Right renal cortex interstitium (tissue), 3 donors: ENCODE measurements at regions not wholly inside any gene's neighbourhood (a gene's known extent, or its start where the extent isn't known, plus 50 kb on each side); places are given as distances from the start of the nearest gene placed in this dataset.

ENCODE experiments used
- DNase-seq, 3 donors: peaks; one replicate each; pipeline ENCODE4 v3.0.0-alpha.2; 2013; ENCODE audit warnings: low read depth in 3 of 3, low spot score in 2 of 3

GRCh38 chr10:4775808-4776207 lies 50.2 kb upstream of the AKR1E2 start:
- no peak for DNase-seq

DNA sequence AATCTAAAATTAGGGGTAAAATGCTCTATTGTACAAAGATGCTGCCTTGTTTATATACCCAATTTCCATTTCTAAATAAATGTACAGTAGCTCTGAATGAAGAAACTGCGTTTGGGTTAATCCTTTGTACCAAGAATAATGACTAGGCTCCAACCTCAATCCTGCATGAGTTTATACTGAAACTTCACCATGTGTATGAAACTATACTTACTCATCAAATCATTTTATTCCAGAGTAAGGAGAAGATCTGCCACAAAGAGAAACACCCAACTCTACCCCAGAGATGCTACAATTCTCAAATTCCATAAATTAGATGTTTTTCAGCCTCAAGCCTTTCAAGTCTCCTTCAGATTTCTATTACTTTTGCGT lies 53.8 kb upstream of the AKR1E2 start:
- DNase-seq, result no peak

- no peak for DNase-seq
Observed at GRCh38 chr10:4771554-4772201, 54.3 kb upstream of the AKR1E2 start.

DNA sequence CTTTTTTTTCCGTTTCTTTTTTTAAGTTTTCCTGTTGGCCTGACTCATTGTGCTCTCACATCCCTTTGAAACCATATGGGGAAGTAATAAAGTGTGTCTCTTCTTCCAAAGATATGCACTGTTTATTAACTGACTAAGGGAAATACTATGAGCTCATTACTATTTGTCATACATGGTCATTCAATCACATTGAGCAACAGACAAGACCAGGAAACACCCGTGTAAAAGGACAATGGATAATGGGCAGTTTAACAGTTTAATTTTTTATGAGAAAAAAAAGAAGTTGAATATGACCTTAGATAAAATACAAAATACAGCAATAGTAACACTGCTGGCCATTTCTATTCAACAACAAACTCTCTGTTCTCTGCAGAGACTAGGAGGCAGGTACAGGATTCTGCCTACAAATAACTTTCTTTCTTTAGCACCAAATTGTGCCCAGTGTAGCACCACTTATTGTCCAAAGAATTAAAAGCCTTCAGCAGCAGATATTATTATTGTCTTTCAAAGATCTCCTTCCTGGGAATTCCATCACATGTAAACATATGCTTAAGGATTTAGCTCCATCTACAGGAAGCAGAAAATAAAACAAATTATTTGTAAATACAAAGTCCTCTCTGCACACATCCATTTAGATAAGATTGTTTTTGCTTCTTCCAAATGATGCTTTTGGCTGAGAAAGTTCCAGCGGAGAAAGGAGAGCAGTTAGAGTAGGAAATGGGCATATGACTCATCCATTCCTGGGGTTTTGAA lies 55.0 kb upstream of the AKR1E2 start:
- DNase-seq, result no peak

- no peak for DNase-seq
Observed at GRCh38 chr10:4768416-4768815, 57.6 kb upstream of the AKR1E2 start.

- DNase-seq, result no peak
Observed at GRCh38 chr10:4767033-4767814, 58.8 kb upstream of the AKR1E2 start.

DNA sequence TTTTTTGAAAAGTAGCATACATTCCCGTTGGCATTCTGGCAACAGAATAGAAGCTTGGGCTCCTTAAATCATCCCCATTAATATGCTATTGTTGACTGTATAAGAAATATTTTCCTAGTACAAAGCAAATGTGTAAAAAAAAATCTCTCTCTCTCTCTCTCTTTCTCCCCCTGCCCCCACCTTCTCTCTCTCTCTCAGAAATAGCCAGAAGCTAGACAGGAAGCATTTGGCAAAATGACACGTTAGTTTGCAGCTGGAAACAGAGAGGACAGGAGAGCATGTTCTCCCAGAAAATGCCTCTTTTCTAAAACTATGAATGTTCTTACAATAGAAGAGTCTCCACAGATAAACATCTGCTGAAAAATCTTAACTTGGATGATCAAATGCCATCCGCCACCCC lies 59.6 kb upstream of the AKR1E2 start:
- no peak for DNase-seq

GRCh38 chr10:4765428-4765827 lies 60.6 kb upstream of the AKR1E2 start:
- no peak for DNase-seq

DNA sequence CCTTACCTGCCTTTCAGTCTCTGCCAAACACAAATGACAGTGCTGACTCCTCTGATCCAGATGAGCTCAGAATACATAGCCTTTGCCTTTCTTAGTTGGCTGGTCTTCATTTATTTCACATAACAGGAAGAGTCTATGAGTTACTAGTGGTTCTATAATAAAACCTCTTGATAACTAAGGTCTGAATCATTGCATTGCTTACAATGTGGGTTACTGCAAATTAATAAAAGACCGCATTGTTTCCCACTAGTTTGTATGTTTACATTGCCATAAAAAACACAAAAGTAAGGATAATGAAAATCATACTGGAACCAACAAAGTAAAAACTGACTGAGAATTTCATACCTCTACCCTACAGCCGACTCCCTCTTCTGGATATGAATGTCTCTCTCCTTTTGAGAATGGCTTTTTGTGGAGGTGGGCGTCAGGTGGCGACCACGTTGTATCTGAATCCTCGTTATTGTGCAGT lies 62.0 kb upstream of the AKR1E2 start:
- no peak for DNase-seq

- no peak for DNase-seq
Observed at GRCh38 chr10:4763513-4763912, 62.5 kb upstream of the AKR1E2 start.

DNA sequence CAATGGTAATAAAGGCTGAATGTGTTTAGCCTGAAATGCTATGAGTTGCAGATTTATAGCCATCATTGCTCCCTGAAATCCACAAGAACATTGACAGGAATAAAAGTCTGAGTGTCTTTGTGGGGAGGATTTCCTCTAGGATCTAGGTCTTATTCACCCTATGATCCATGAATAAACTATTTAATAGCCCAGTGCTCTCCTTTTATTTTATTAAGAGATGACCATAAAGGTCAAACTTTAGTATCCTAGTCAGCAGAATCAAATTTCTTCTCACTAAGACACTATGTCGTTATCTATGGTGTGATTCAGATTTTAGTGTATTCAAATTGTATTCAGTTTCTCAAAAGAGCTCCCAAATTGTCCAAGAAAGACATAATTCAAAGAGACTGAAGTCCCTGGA lies 67.8 kb upstream of the AKR1E2 start:
- DNase-seq, result no peak

- no peak for DNase-seq
Observed at GRCh38 chr10:4755286-4755989, 70.6 kb upstream of the AKR1E2 start.

DNA sequence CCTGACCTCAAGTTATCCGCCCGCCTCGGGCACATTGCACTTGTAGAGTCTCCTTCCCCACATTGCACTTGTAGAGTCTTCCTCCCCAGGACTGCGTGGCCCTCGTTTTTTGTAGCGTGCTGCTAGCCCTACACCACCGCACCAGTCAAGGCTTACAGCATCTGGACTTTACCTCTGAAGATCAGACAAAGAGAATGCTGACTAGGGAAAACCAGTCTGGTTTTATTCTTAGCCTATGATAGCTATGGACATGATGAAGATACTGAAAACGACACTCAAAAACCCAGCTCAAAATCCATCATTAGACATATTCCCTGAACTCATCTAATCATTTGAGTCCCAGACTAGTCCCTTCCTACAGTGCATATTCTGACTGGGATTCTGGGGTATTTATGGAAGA lies 71.9 kb upstream of the AKR1E2 start:
- no peak for DNase-seq

GRCh38 chr10:4751211-4751610 lies 74.8 kb upstream of the AKR1E2 start:
- no peak for DNase-seq

DNA sequence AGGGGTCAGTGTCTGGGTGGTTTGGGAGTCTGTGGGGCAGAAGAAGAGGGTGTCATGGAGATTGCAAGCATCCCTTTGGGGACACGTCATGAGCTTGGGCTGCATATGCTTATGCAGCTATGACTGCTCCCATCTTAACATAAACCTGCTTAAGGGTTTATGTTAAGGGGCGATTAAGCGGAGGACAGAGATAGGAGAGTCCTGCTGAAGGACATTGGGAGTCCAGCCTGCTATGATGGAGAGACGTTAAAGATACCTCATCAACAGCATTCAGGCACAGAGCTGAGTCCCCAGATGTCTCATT lies 76.8 kb upstream of the AKR1E2 start:
- DNase-seq, result no peak

GRCh38 chr10:4748491-4749270 lies 77.3 kb upstream of the AKR1E2 start:
- DNase-seq, result no peak

DNA sequence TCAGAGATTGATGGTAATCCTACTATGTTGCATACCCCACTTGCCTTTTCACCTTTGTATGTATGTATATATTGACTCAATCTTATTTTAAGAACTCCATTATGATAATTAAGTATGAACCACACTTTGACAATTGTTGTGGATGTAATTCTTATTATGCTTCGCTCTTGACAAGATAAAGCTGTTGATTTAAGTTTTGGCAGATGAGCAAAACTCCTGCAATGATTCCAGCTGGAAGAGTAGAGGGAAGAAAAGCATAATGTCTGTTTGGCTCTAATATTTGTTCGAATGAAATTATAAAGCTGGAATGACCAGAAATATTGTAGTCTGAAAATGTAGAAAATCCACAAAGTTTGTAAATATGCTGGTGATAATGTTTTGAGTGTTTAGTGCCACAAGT lies 83.8 kb upstream of the AKR1E2 start:
- no peak for DNase-seq

DNA sequence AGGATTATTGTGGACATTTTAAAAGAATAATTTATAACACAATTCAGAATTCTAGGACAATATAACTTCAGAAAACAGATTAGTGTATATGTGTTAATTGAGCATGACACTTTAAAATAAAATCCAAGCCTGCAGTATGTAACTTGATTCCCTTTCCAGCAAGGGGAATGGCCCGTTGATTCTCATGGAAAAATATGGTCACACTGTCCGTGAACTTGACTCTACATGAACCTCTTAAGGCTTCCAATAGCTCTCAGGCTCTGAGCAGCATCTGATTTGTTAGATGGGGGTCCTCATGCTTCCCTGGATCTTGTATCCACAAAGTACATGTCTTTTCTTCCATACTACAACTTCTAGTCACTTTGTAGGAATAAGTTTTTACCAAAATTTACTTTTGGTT lies 85.5 kb upstream of the AKR1E2 start:
- no peak for DNase-seq

GRCh38 chr10:4736608-4737007 lies 89.4 kb upstream of the AKR1E2 start:
- no peak for DNase-seq

DNA sequence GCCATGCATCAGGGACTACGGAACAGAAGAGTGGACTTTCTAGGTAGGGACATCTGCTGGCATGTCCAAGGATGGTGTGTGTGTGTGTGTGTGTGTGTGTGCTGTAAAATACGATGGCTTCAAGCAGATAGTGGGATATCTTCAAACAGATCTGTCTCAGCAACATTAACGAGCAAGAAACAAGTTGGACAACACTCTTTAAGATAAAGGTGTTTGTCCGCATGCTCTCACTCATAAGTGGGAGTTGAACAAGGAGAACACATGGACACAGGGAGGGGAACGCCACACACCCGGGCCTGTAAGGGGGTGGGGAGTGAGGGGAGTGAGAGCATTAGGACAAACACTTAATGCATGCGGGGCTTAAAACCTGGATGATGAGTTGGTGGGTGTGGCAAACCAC lies 89.8 kb upstream of the AKR1E2 start:
- no peak for DNase-seq

DNA sequence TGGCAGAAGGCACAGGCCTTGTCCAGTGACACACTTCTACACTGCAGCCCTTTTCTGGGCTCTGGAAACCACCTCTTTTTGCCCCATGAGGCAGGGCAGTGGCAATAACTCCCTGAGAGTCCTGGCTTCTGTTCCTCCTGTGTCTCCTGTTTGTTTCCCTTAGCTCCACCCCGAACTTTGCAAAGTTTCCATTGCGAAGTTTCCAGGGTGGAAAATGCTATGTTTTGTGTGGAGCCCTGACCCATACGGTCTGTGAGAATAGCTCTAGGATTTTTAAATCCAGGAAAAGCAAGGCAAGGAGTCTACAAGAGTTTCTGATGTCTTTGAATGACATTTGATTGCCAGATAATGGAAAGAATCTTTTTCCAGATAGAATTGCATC lies 92.2 kb upstream of the AKR1E2 start:
- DNase-seq, result no peak
